ENCODE measurements at regions not wholly inside any gene's neighbourhood (a gene's known extent, or its start where the extent isn't known, plus 50 kb on each side); places are given as distances from the start of the nearest gene placed in this dataset.

- TF ChIP-seq, protein P1, sequence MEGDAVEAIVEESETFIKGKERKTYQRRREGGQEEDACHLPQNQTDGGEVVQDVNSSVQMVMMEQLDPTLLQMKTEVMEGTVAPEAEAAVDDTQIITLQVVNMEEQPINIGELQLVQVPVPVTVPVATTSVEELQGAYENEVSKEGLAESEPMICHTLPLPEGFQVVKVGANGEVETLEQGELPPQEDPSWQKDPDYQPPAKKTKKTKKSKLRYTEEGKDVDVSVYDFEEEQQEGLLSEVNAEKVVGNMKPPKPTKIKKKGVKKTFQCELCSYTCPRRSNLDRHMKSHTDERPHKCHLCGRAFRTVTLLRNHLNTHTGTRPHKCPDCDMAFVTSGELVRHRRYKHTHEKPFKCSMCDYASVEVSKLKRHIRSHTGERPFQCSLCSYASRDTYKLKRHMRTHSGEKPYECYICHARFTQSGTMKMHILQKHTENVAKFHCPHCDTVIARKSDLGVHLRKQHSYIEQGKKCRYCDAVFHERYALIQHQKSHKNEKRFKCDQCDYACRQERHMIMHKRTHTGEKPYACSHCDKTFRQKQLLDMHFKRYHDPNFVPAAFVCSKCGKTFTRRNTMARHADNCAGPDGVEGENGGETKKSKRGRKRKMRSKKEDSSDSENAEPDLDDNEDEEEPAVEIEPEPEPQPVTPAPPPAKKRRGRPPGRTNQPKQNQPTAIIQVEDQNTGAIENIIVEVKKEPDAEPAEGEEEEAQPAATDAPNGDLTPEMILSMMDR (IDR thresholded peaks at IDR 0.05) = no peak
- TF ChIP-seq ZFX (IDR thresholded peaks at IDR 0.05; ENCODE audit: borderline replicate concordance) = no peak
Measured at GRCh38 chr15:81942655-81943195, 103.1 kb downstream of the MEX3B start.
